ENCODE measurements at regions not wholly inside any gene's neighbourhood (a gene's known extent, or its start where the extent isn't known, plus 50 kb on each side); places are given as distances from the start of the nearest gene placed in this dataset.

- no peaks in the 10 kb centered on the region for H3K27me3 ChIP-seq (ENCODE audit: low read depth)
- H3K4me3 ChIP-seq, result no peak overlapping the region
- DNase-seq, result no peak
- intact Hi-C loops (cut with micrococcal nuclease), result no loop called here
- H3K36me3 ChIP-seq, result no peaks in the 10 kb centered on the region
- no peaks in the 10 kb centered on the region for H3K9me3 ChIP-seq (replicated peaks)
- H3K4me1 ChIP-seq, result no peaks in the 10 kb centered on the region
- TF ChIP-seq CTCF (IDR thresholded peaks at IDR 0.05; ENCODE audit: borderline replicate concordance), result no peak
- no peak overlapping the region for H3K27ac ChIP-seq (replicated peaks)
Observed at GRCh38 chr6:78347191-78347916, 520.0 kb upstream of the IRAK1BP1 start.

- peaks cover 2% of the 10 kb centered on the region for H3K9me3 ChIP-seq (replicated peaks)
- intact Hi-C loops (cut with micrococcal nuclease), result no loop called here
- no peak for DNase-seq
- no peak overlapping the region for H3K27ac ChIP-seq (replicated peaks)
- TF ChIP-seq CTCF (IDR thresholded peaks at IDR 0.05; ENCODE audit: borderline replicate concordance), result no peak
- no peaks in the 10 kb centered on the region for H3K27me3 ChIP-seq (ENCODE audit: low read depth)
- no peaks in the 10 kb centered on the region for H3K4me1 ChIP-seq
- H3K36me3 ChIP-seq, result no peaks in the 10 kb centered on the region
- no peak overlapping the region for H3K4me3 ChIP-seq
Observed at GRCh38 chr6:78353040-78353439, 514.3 kb upstream of the IRAK1BP1 start.

- peaks cover 4% of the 10 kb centered on the region for H3K9me3 ChIP-seq (replicated peaks)
- no peak overlapping the region for H3K27ac ChIP-seq (replicated peaks)
- no peaks in the 10 kb centered on the region for H3K36me3 ChIP-seq
- H3K4me1 ChIP-seq, result no peaks in the 10 kb centered on the region
- no peak overlapping the region for H3K4me3 ChIP-seq
- TF ChIP-seq CTCF (IDR thresholded peaks at IDR 0.05; ENCODE audit: borderline replicate concordance), result no peak
- H3K27me3 ChIP-seq (ENCODE audit: low read depth), result no peaks in the 10 kb centered on the region
- intact Hi-C loops (cut with micrococcal nuclease), result no loop called here
- no peak for DNase-seq
Observed at GRCh38 chr6:78363688-78364087, 503.7 kb upstream of the IRAK1BP1 start.

GRCh38 chr6:78365473-78365872 is 501.9 kb upstream of the IRAK1BP1 start:
- Histone ChIP-seq H3K27me3 (ENCODE audit: low read depth) (no peaks in the 10 kb centered on the region), H3K36me3 (no peaks in the 10 kb centered on the region), H3K9me3 (replicated peaks) (no peaks in the 10 kb centered on the region), H3K4me1 (no peaks in the 10 kb centered on the region), H3K4me3 (no peak overlapping the region), H3K27ac (replicated peaks) (no peak overlapping the region)
- intact Hi-C loops (cut with micrococcal nuclease), result no loop called here
- no peak for TF ChIP-seq CTCF (IDR thresholded peaks at IDR 0.05; ENCODE audit: borderline replicate concordance)
- DNase-seq, result no peak

- no peaks in the 10 kb centered on the region for H3K4me1 ChIP-seq
- H3K27ac ChIP-seq (replicated peaks), result no peak overlapping the region
- intact Hi-C loops (cut with micrococcal nuclease), result no loop called here
- DNase-seq, result no peak
- TF ChIP-seq CTCF (IDR thresholded peaks at IDR 0.05; ENCODE audit: borderline replicate concordance), result no peak
- H3K36me3 ChIP-seq, result no peaks in the 10 kb centered on the region
- H3K9me3 ChIP-seq (replicated peaks), result peaks cover 49% of the 10 kb centered on the region
- H3K4me3 ChIP-seq, result no peak overlapping the region
- no peaks in the 10 kb centered on the region for H3K27me3 ChIP-seq (ENCODE audit: low read depth)
Observed at GRCh38 chr6:78377056-78377455, 490.3 kb upstream of the IRAK1BP1 start.

All from left ventricle myocardium inferior (tissue), 1 donor.